IMR-90 (cell line): ENCODE measurements at regions not wholly inside any gene's neighbourhood (a gene's known extent, or its start where the extent isn't known, plus 50 kb on each side); places are given as distances from the start of the nearest gene placed in this dataset.
A peak's percentile ranks its signal among the peaks of the same experiment; 100 is the strongest.

Source experiments
- ATAC-seq: fragments of 200-7000 bp; cut with Tn5 transposase; 2 replicates; pipeline ENCODE4 v1.9.1; 2020; ENCODE audit warnings: low read depth, mild to moderate bottlenecking, moderate library complexity
- BruUV-seq: library from RNA; stranded (reverse); fragments of 400-500 nt; replicated peaks from 2 replicates; lab custom pipeline; 2021; lab: Mats Ljungman, UMichigan
- CTCF ChIA-PET: fragments of 300-600 bp; formaldehyde crosslinking; extraction: SDS; loops from one replicate; lab custom pipeline; 2021; ENCODE audit warnings: antibody characterized with exemption; lab: Yijun Ruan, JAX
- POLR2A ChIA-PET: fragments of 300-600 bp; sonication (Branson Sonifier 250); formaldehyde crosslinking; loops from one replicate; lab custom pipeline; 2022; ENCODE audit warnings: antibody characterized with exemption; ENCODE audit not compliant: unreplicated experiment; lab: Charles Lee
- DNase-seq: peaks from one replicate; pipeline ENCODE4 v3.0.0; 2013
- H2AFZ ChIP-seq: replicated peaks from 2 replicates; pipeline ENCODE3; 2013; ENCODE audit warnings: low read length, mild to moderate bottlenecking; ENCODE audit not compliant: poor library complexity
- H2AK5ac ChIP-seq: 2 replicates; pipeline ENCODE4 v1.6.1; 2013; ENCODE audit warnings: low read depth, low read length, inconsistent platforms
- H2AK9ac ChIP-seq: replicated peaks from 2 replicates; pipeline ENCODE3; 2013; ENCODE audit warnings: mild to moderate bottlenecking, low read depth, low read length, moderate library complexity; ENCODE audit not compliant: poor library complexity
- H2BK120ac ChIP-seq: 2 replicates; pipeline ENCODE4 v1.6.1; 2013; ENCODE audit warnings: low read depth, low read length, inconsistent platforms
- H2BK15ac ChIP-seq: 3 replicates; pipeline ENCODE4 v1.6.1; 2013; ENCODE audit warnings: low read depth, low read length, inconsistent platforms
- H2BK20ac ChIP-seq: 2 replicates; pipeline ENCODE4 v1.6.1; 2013; ENCODE audit warnings: low read depth, mild to moderate bottlenecking, inconsistent platforms, low read length, moderate library complexity
- H2BK5ac ChIP-seq: 2 replicates; pipeline ENCODE4 v1.6.1; 2013; ENCODE audit warnings: mild to moderate bottlenecking, low read depth, low read length, inconsistent platforms; ENCODE audit not compliant: poor library complexity, severe bottlenecking
- H3K14ac ChIP-seq: replicated peaks from 2 replicates; pipeline ENCODE4 v1.6.1; 2013; ENCODE audit warnings: low read depth, low read length, inconsistent platforms
- H3K18ac ChIP-seq: 2 replicates; pipeline ENCODE4 v1.6.1; 2013; ENCODE audit warnings: low read depth, low read length, control low read depth
- H3K23ac ChIP-seq: 2 replicates; pipeline ENCODE4 v1.6.1; 2013; ENCODE audit warnings: low read depth, low read length, inconsistent platforms
- H3K27ac ChIP-seq: 2 replicates; pipeline ENCODE4 v1.5.1; 2013; ENCODE audit warnings: mild to moderate bottlenecking, control low read depth, low read length; ENCODE audit not compliant: insufficient read depth
- H3K27me3 ChIP-seq: 2 replicates; pipeline ENCODE4 v1.6.1; 2013; ENCODE audit warnings: low read length; ENCODE audit not compliant: control insufficient read depth, insufficient read depth
- H3K36me3 ChIP-seq: 2 replicates; pipeline ENCODE4 v1.6.1; 2013; ENCODE audit warnings: low read length, mixed read lengths; ENCODE audit not compliant: control insufficient read depth, insufficient read depth
- H3K4ac ChIP-seq: 2 replicates; pipeline ENCODE4 v1.6.1; 2013; ENCODE audit warnings: low read depth, low read length, inconsistent platforms
- H3K4me1 ChIP-seq: 2 replicates; pipeline ENCODE4 v1.6.1; 2013; ENCODE audit warnings: low read length, mixed read lengths; ENCODE audit not compliant: control insufficient read depth, insufficient read depth
- H3K4me2 ChIP-seq: 2 replicates; pipeline ENCODE4 v1.6.1; 2013; ENCODE audit warnings: low read depth, mild to moderate bottlenecking, control low read depth, low read length, moderate library complexity
- H3K4me3 ChIP-seq: 2 replicates; pipeline ENCODE4 v1.5.1; 2013; ENCODE audit warnings: low read depth, mild to moderate bottlenecking, control low read depth, low read length, moderate library complexity; ENCODE audit not compliant: insufficient read depth
- H3K56ac ChIP-seq: 2 replicates; pipeline ENCODE4 v1.6.1; 2013; ENCODE audit warnings: low read length, inconsistent platforms; ENCODE audit not compliant: insufficient read depth; ENCODE audit errors: extremely low read depth
- H3K79me1 ChIP-seq, 2 experiments: 2 replicates each; pipeline ENCODE4 v1.6.1; 2013; ENCODE audit warnings: low read length in 2 of 2, inconsistent platforms in 1 of 2, low read depth in 1 of 2
- H3K9ac ChIP-seq: 2 replicates; pipeline ENCODE4 v1.6.1; 2013; ENCODE audit warnings: low read depth, low read length, control low read depth
- H3K9me1 ChIP-seq: 2 replicates; pipeline ENCODE4 v1.6.1; 2013; ENCODE audit warnings: low read length, inconsistent platforms; ENCODE audit not compliant: insufficient read depth
- H3K9me3 ChIP-seq: 2 replicates; pipeline ENCODE4 v1.6.1; 2013; ENCODE audit warnings: low read length; ENCODE audit not compliant: control insufficient read depth, insufficient read depth
- H4K20me1 ChIP-seq: 2 replicates; pipeline ENCODE4 v1.6.1; 2013; ENCODE audit warnings: low read length, inconsistent platforms; ENCODE audit not compliant: insufficient read depth
- H4K5ac ChIP-seq: 2 replicates; pipeline ENCODE4 v1.6.1; 2013; ENCODE audit warnings: mild to moderate bottlenecking, low read depth, low read length, control low read depth
- H4K8ac ChIP-seq, 2 experiments: 2 replicates each; pipeline ENCODE4 v1.6.1; 2013; ENCODE audit warnings: low read depth in 2 of 2, low read length in 2 of 2, control low read depth in 1 of 2, inconsistent platforms in 1 of 2
- H4K91ac ChIP-seq: 2 replicates; pipeline ENCODE4 v1.6.1; 2013; ENCODE audit warnings: low read depth, low read length, inconsistent platforms; ENCODE audit not compliant: insufficient read depth
- CEBPB ChIP-seq: IDR thresholded peaks from 2 replicates; pipeline ENCODE4 v1.6.1; 2012; ENCODE audit warnings: low read depth, low read length, improper control_type of control experiment
- CHD1 ChIP-seq: IDR thresholded peaks from 2 replicates; pipeline ENCODE4 v1.6.1; 2012; ENCODE audit warnings: low read depth, low read length, improper control_type of control experiment
- FOS ChIP-seq: fragments of 150-350 bp; IDR thresholded peaks from 2 replicates; pipeline ENCODE4 v1.6.1; 2016; ENCODE audit warnings: low read depth, low read length
- MAFK ChIP-seq: IDR thresholded peaks from 2 replicates; pipeline ENCODE4 v1.6.1; 2012; ENCODE audit warnings: low read depth, low read length, improper control_type of control experiment
- MAZ ChIP-seq: IDR thresholded peaks from 2 replicates; pipeline ENCODE4 v1.6.1; 2012; ENCODE audit warnings: low read depth, mild to moderate bottlenecking, low read length, improper control_type of control experiment, moderate library complexity, borderline replicate concordance
- MXI1 ChIP-seq: IDR thresholded peaks from 2 replicates; pipeline ENCODE4 v1.6.1; 2012; ENCODE audit warnings: low read depth, mild to moderate bottlenecking, low read length, moderate library complexity, borderline replicate concordance
- NFE2L2 ChIP-seq: fragments of 150-350 bp; IDR thresholded peaks from 2 replicates; pipeline ENCODE4 v1.6.1; 2016; ENCODE audit warnings: low read depth, mild to moderate bottlenecking, low read length
- RAD21 ChIP-seq: IDR thresholded peaks from 2 replicates; pipeline ENCODE4 v1.6.1; 2012; ENCODE audit warnings: low read length, improper control_type of control experiment
- RCOR1 ChIP-seq: IDR thresholded peaks from 2 replicates; pipeline ENCODE4 v1.6.1; 2012; ENCODE audit warnings: mild to moderate bottlenecking, low read length, improper control_type of control experiment; ENCODE audit not compliant: insufficient replicate concordance
- RFX5 ChIP-seq: IDR thresholded peaks from 2 replicates; pipeline ENCODE4 v1.8.0; 2012; ENCODE audit warnings: low read depth, mild to moderate bottlenecking, low read length, moderate library complexity
- SMC3 ChIP-seq: fragments of 150-350 bp; IDR thresholded peaks from 2 replicates; pipeline ENCODE4 v1.6.1; 2016; ENCODE audit warnings: low read depth, mild to moderate bottlenecking, antibody characterized with exemption, low read length, moderate library complexity
- WGBS, 2 experiments: methylation state at CpG; one replicate each; pipeline versions ENCODE4 v1.1.5 to v1.1.7; 2013; ENCODE audit warnings: missing lambda C conversion rate in 2 of 2; ENCODE audit not compliant: insufficient read length in 1 of 2; ENCODE audit errors: extremely low coverage in 2 of 2; 5-methylcytosine and 5-hydroxymethylcytosine counted together
- dilution Hi-C: fragments of 300-500 bp; cut with HindIII; formaldehyde crosslinking; loops from one replicate; pipeline ENCODE4 v1.14.3; 2018; ENCODE audit warnings: low sequenced_read_pairs; ENCODE audit not compliant: unreplicated experiment
- in situ Hi-C: fragments of 300-500 bp; cut with MboI; formaldehyde crosslinking; loops from 3 replicates; pipeline ENCODE4 v1.14.3; 2019; ENCODE audit warnings: low sequenced_read_pairs, inconsistent platforms, mixed read lengths
- intact Hi-C: fragments of 100-400 bp; cut with micrococcal nuclease; formaldehyde crosslinking; loops from 2 replicates; pipeline ENCODE4 v1.10.0; 2022
- TF ChIP-seq, protein P1 (sequence below): fragments of 150-350 bp; IDR thresholded peaks from 2 replicates; pipeline ENCODE4 v1.6.1; 2017; ENCODE audit warnings: mild to moderate bottlenecking, antibody characterized with exemption, low read length, low read depth

- H4K5ac ChIP-seq, result peak overlapping the region; percentile 46; the same call in 1 of the 2 replicates
- dilution Hi-C loops, result no loop called here
- no peaks in the 10 kb centered on the region for H3K9me1 ChIP-seq
- intact Hi-C loops, result no loop called here
- TF ChIP-seq CHD1, result no peak
- TF ChIP-seq SMC3, result no peak
- no peak for TF ChIP-seq RFX5
- TF ChIP-seq RCOR1, result no peak
- TF ChIP-seq FOS, result peak; percentile 76
- no peak for TF ChIP-seq NFE2L2
- TF ChIP-seq MAZ, result no peak
- no peak for TF ChIP-seq MAFK
- TF ChIP-seq MXI1, result no peak
- TF ChIP-seq CEBPB, result peak; percentile 27; the same call in 1 of the 2 replicates
- TF ChIP-seq, protein P1, sequence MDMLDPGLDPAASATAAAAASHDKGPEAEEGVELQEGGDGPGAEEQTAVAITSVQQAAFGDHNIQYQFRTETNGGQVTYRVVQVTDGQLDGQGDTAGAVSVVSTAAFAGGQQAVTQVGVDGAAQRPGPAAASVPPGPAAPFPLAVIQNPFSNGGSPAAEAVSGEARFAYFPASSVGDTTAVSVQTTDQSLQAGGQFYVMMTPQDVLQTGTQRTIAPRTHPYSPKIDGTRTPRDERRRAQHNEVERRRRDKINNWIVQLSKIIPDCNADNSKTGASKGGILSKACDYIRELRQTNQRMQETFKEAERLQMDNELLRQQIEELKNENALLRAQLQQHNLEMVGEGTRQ, result no peak
- TF ChIP-seq RAD21, result no peak
- no peak overlapping the region for H3K56ac ChIP-seq
- H4K91ac ChIP-seq, result no peak overlapping the region
- H4K20me1 ChIP-seq, result no peaks in the 10 kb centered on the region
- POLR2A ChIA-PET, result no interaction called here
- H2BK15ac ChIP-seq, result no peak overlapping the region
- 0 out of 4 replicates have a peak overlapping the region, but pooled peaks of 1 of the 2 experiments have one; percentile 12 for H4K8ac ChIP-seq
- H3K27me3 ChIP-seq, result no peaks in the 10 kb centered on the region
- no peaks in the 10 kb centered on the region for H3K36me3 ChIP-seq
- ATAC-seq (peak; percentile 60), DNase-seq (peak; percentile 77)
- H3K4me2 ChIP-seq, result peak overlapping the region; percentile 63; the same call in 1 of the 2 replicates
- no peak overlapping the region for H3K4me3 ChIP-seq
- no peak overlapping the region for H2AFZ ChIP-seq
- H3K4me1 ChIP-seq, result peaks cover 3% of the 10 kb centered on the region; the same call in 1 of the 2 replicates
- H3K9me3 ChIP-seq, result no peaks in the 10 kb centered on the region
- H3K23ac ChIP-seq, result no peak overlapping the region
- in situ Hi-C loops, result no loop called here
- no CpG with 5 or more reads among the region's 2 CpGs for WGBS, 2 experiments
- no peak overlapping the region for H3K27ac ChIP-seq
- H3K14ac ChIP-seq, result no peak overlapping the region
- BruUV-seq, result no TSS peak
- peak overlapping the region; percentile 47 for H2BK20ac ChIP-seq
- H2BK120ac ChIP-seq, result 0 out of 2 replicates have a peak overlapping the region, but pooled peaks have one; percentile 28
- no peak overlapping the region for H3K9ac ChIP-seq
- CTCF ChIA-PET, result no interaction called here
- no peak overlapping the region for H3K4ac ChIP-seq
- no peak overlapping the region for H2BK5ac ChIP-seq
- H3K79me1 ChIP-seq, result no peaks in the 10 kb centered on the region
- peak overlapping the region; percentile 56; the same call in 1 of the 2 replicates for H3K18ac ChIP-seq
- no peak overlapping the region; the same call in 1 of the 2 replicates for H2AK5ac ChIP-seq
- no peak overlapping the region for H2AK9ac ChIP-seq
Measured at GRCh38 chr6:12545619-12546409, 170.8 kb upstream of the PHACTR1 start.
